OCI-LY7 (cell line): ENCODE measurements at regions not wholly inside any gene's neighbourhood (a gene's known extent, or its start where the extent isn't known, plus 50 kb on each side); places are given as distances from the start of the nearest gene placed in this dataset.

ENCODE experiments used
- BruUV-seq: library from RNA; stranded (reverse); fragments of 400-500 nt; replicated peaks from 2 replicates; lab custom pipeline; 2021; lab: Mats Ljungman, UMichigan
- CTCF ChIA-PET: fragments of 300-600 bp; sonication (Branson Sonifier 250); formaldehyde crosslinking; loops from one replicate; lab custom pipeline; 2022; ENCODE audit warnings: antibody characterized with exemption; ENCODE audit not compliant: unreplicated experiment; lab: Charles Lee
- POLR2A ChIA-PET: fragments of 300-600 bp; sonication (Branson Sonifier 250); formaldehyde crosslinking; loops from one replicate; lab custom pipeline; 2022; ENCODE audit warnings: antibody characterized with exemption; lab: Charles Lee
- DNase-seq: peaks from one replicate; pipeline ENCODE4 v3.0.0-alpha.2; 2015; ENCODE audit warnings: low spot score
- H2AFZ ChIP-seq: fragments of 200-600 bp; sonication (generic), shearing (Covaris generic); 2 replicates; pipeline ENCODE4 v1.6.1; 2014; ENCODE audit warnings: mild to moderate bottlenecking, antibody characterized with exemption, low read length, moderate library complexity
- H3K27ac ChIP-seq: fragments of 200-600 bp; sonication (generic); 2 replicates; pipeline ENCODE4 v1.5.1; 2014; ENCODE audit warnings: mixed run types, low read depth, mild to moderate bottlenecking, moderate library complexity, low read length, inconsistent platforms; ENCODE audit not compliant: poor library complexity, severe bottlenecking
- H3K36me3 ChIP-seq: fragments of 200-600 bp; sonication (generic); 2 replicates; pipeline ENCODE4 v1.6.1; 2014; ENCODE audit warnings: mild to moderate bottlenecking, antibody characterized with exemption, low read length, moderate library complexity, mixed read lengths; ENCODE audit not compliant: insufficient read depth
- H3K4me1 ChIP-seq: fragments of 200-600 bp; sonication (generic); 2 replicates; pipeline ENCODE4 v1.5.1; 2014; ENCODE audit warnings: mild to moderate bottlenecking, low read length; ENCODE audit not compliant: insufficient read depth, poor library complexity, severe bottlenecking
- H3K4me2 ChIP-seq: fragments of 200-600 bp; sonication (generic); 2 replicates; pipeline ENCODE4 v1.6.1; 2014; ENCODE audit warnings: mild to moderate bottlenecking, low read length
- H3K4me3 ChIP-seq: fragments of 200-600 bp; sonication (generic); 2 replicates; pipeline ENCODE4 v1.5.1; 2014; ENCODE audit warnings: mild to moderate bottlenecking, low read depth, low read length; ENCODE audit not compliant: poor library complexity, severe bottlenecking
- H3K79me2 ChIP-seq: fragments of 200-600 bp; sonication (generic); 2 replicates; pipeline ENCODE4 v1.6.1; 2016; ENCODE audit warnings: low read depth, mild to moderate bottlenecking, low read length, moderate library complexity, mixed read lengths; ENCODE audit not compliant: insufficient read depth
- H3K9me2 ChIP-seq: fragments of 200-600 bp; sonication (generic); 2 replicates; pipeline ENCODE4 v1.6.1; 2016; ENCODE audit warnings: mild to moderate bottlenecking, low read length, mixed read lengths; ENCODE audit not compliant: insufficient read depth
- H3K9me3 ChIP-seq: fragments of 200-600 bp; sonication (generic); 2 replicates; pipeline ENCODE4 v1.6.1; 2014; ENCODE audit warnings: mild to moderate bottlenecking, mixed run types, low read length, mixed read lengths
- H4K20me1 ChIP-seq: fragments of 200-600 bp; sonication (generic); 2 replicates; pipeline ENCODE4 v1.6.1; 2014; ENCODE audit warnings: mild to moderate bottlenecking, antibody characterized with exemption, low read length, moderate library complexity, mixed read lengths; ENCODE audit not compliant: insufficient read depth
- CTCF ChIP-seq: fragments of 200-600 bp; sonication (generic); conservative IDR thresholded peaks from 2 replicates; pipeline ENCODE4 v1.5.1; 2014; ENCODE audit warnings: mild to moderate bottlenecking, antibody characterized with exemption, low read length, moderate library complexity, mixed read lengths
- EZH2phosphoT487 ChIP-seq: fragments of 200-600 bp; sonication (generic); IDR thresholded peaks from 2 replicates; pipeline ENCODE4 v1.6.1; 2018; ENCODE audit warnings: low read depth, borderline replicate concordance, mild to moderate bottlenecking, mixed run types, antibody characterized with exemption, low read length, moderate library complexity, mixed read lengths
- intact Hi-C: fragments of 100-400 bp; cut with micrococcal nuclease; formaldehyde crosslinking; loops from one replicate; pipeline ENCODE4 v1.10.0; 2022; ENCODE audit not compliant: unreplicated experiment

- no TSS peak for BruUV-seq
- POLR2A ChIA-PET, result interaction anchor here (0.7 kb wide), 1 partner anchor 306 kb away, joined by 3 read pairs; no protein-coding TSS in a partner anchor
- H3K9me3 ChIP-seq, result no peaks in the 10 kb centered on the region
Measured at GRCh38 chr7:108662783-108663362, 93.2 kb downstream of the DNAJB9 start.

GRCh38 chr7:108663701-108664100, 94.0 kb downstream of the DNAJB9 start:
- DNase-seq, result no peak
- Histone ChIP-seq H3K9me2 (no peaks in the 10 kb centered on the region), H3K4me3 (no peak overlapping the region), H3K4me1 (no peaks in the 10 kb centered on the region), H4K20me1 (no peaks in the 10 kb centered on the region), H3K4me2 (no peak overlapping the region), H2AFZ (no peak overlapping the region), H3K36me3 (no peaks in the 10 kb centered on the region), H3K27ac (no peak overlapping the region), H3K79me2 (no peaks in the 10 kb centered on the region), H3K9me3 (no peaks in the 10 kb centered on the region)
- ChIA-PET POLR2A (no interaction called here), CTCF (no interaction called here)
- no peak for TF ChIP-seq CTCF
- no peak for TF ChIP-seq EZH2phosphoT487
- BruUV-seq, result no TSS peak
- intact Hi-C loops, result no loop called here

More at GRCh38 chr7:108662783-108663362, 93.2 kb downstream of the DNAJB9 start:
- H3K9me2 ChIP-seq, result no peaks in the 10 kb centered on the region
- TF ChIP-seq EZH2phosphoT487 (no peak), CTCF (no peak)
- CTCF ChIA-PET, result no interaction called here
- no peaks in the 10 kb centered on the region for H3K4me1 ChIP-seq
- no peak for DNase-seq
- no peaks in the 10 kb centered on the region for H3K79me2 ChIP-seq
- H4K20me1 ChIP-seq, result no peaks in the 10 kb centered on the region
- no peaks in the 10 kb centered on the region for H3K36me3 ChIP-seq
- H3K27ac ChIP-seq, result no peak overlapping the region
- no peak overlapping the region for H3K4me2 ChIP-seq
- intact Hi-C loops, result no loop called here
- H2AFZ ChIP-seq, result no peak overlapping the region
- no peak overlapping the region for H3K4me3 ChIP-seq

GRCh38 chr7:108667216-108667615, 97.5 kb downstream of the DNAJB9 start:
- Histone ChIP-seq H3K4me3 (no peak overlapping the region), H3K79me2 (no peaks in the 10 kb centered on the region), H3K9me3 (no peaks in the 10 kb centered on the region), H2AFZ (no peak overlapping the region), H3K9me2 (no peaks in the 10 kb centered on the region), H3K36me3 (no peaks in the 10 kb centered on the region), H3K4me1 (no peaks in the 10 kb centered on the region), H4K20me1 (no peaks in the 10 kb centered on the region), H3K4me2 (no peak overlapping the region), H3K27ac (no peak overlapping the region)
- no TSS peak for BruUV-seq
- intact Hi-C loops, result no loop called here
- ChIA-PET CTCF (no interaction called here), POLR2A (interaction anchor here (0.7 kb wide), 1 partner anchor 32 kb away, joined by 3 read pairs; no protein-coding TSS in a partner anchor)
- TF ChIP-seq EZH2phosphoT487 (no peak), CTCF (no peak)
- DNase-seq, result no peak
